H1 (cell line): ENCODE measurements at regions not wholly inside any gene's neighbourhood (a gene's known extent, or its start where the extent isn't known, plus 50 kb on each side); places are given as distances from the start of the nearest gene placed in this dataset.

Experiments
- CTCF ChIA-PET: fragments of 300-600 bp; sonication (Branson Sonifier 250); formaldehyde crosslinking; loops from one replicate; lab custom pipeline; 2021; ENCODE audit not compliant: partially characterized antibody; lab: Charles Lee
- POLR2A ChIA-PET: fragments of 300-600 bp; sonication (Branson Sonifier 250); formaldehyde crosslinking; loops from one replicate; lab custom pipeline; 2021; ENCODE audit warnings: inconsistent platforms; ENCODE audit not compliant: partially characterized antibody; lab: Charles Lee
- DNase-seq, 2 experiments: peaks; one replicate each; pipeline versions ENCODE4 v3.0.0 to v3.0.0-alpha.2; 2010 to 2022; ENCODE audit warnings: low spot score in 2 of 2, low read depth in 1 of 2, mixed read lengths in 1 of 2
- FAIRE-seq: peaks from 2 replicates; lab custom pipeline; 2011; peaks lifted over from hg19 to GRCh38; lab: Jason Lieb, UNC
- H2AFZ ChIP-seq: 2 replicates; pipeline ENCODE4 v1.8.1; 2012; ENCODE audit warnings: low read length, inconsistent platforms
- H2AK5ac ChIP-seq: 2 replicates; pipeline ENCODE4 v1.6.1; 2013; ENCODE audit warnings: low read depth, low read length
- H2BK120ac ChIP-seq: replicated peaks from 2 replicates; pipeline ENCODE3; 2013; ENCODE audit warnings: low read depth, low read length, inconsistent platforms
- H2BK12ac ChIP-seq: 2 replicates; pipeline ENCODE4 v1.6.1; 2013; ENCODE audit warnings: low read depth, low read length
- H2BK15ac ChIP-seq: 2 replicates; pipeline ENCODE4 v1.6.1; 2013; ENCODE audit warnings: low read length
- H2BK20ac ChIP-seq: 2 replicates; pipeline ENCODE4 v1.6.1; 2013; ENCODE audit warnings: low read length
- H2BK5ac ChIP-seq: 2 replicates; pipeline ENCODE4 v1.6.1; 2013; ENCODE audit warnings: low read depth, low read length
- H3K14ac ChIP-seq: 2 replicates; pipeline ENCODE4 v1.6.1; 2013; ENCODE audit warnings: inconsistent platforms; ENCODE audit not compliant: insufficient read length
- H3K18ac ChIP-seq: 2 replicates; pipeline ENCODE4 v1.6.1; 2013; ENCODE audit warnings: low read length; ENCODE audit errors: extremely low read depth
- H3K23ac ChIP-seq: 2 replicates; pipeline ENCODE4 v1.6.1; 2013; ENCODE audit warnings: inconsistent platforms; ENCODE audit not compliant: insufficient read length
- H3K23me2 ChIP-seq: 2 replicates; pipeline ENCODE4 v1.6.1; 2013; ENCODE audit warnings: low read depth, low read length
- H3K27ac ChIP-seq: 2 replicates; pipeline ENCODE4 v1.6.1; 2011; ENCODE audit warnings: low read depth, low read length, inconsistent platforms
- H3K27me3 ChIP-seq, 4 experiments: replicated peaks in 1 of 4; 1 replicate in 1 of 4; 2 replicates in 3 of 4; pipeline versions ENCODE4 v1.6.1 to v1.8.1; 2011 to 2013; ENCODE audit warnings: low read length in 3 of 4, mild to moderate bottlenecking in 3 of 4, inconsistent platforms in 2 of 4, mixed read lengths in 2 of 4, moderate library complexity in 1 of 4; ENCODE audit not compliant: control insufficient read depth in 3 of 4, insufficient read depth in 3 of 4; ENCODE audit errors: extremely low read depth in 1 of 4
- H3K36me3 ChIP-seq, 4 experiments: 2 replicates each; pipeline versions ENCODE4 v1.6.1 to v1.8.1; 2011 to 2013; ENCODE audit warnings: mild to moderate bottlenecking in 4 of 4, low read length in 3 of 4, moderate library complexity in 2 of 4, control low read depth in 1 of 4, inconsistent platforms in 1 of 4; ENCODE audit not compliant: insufficient read depth in 4 of 4, control insufficient read depth in 2 of 4
- H3K4ac ChIP-seq: replicated peaks from 2 replicates; pipeline ENCODE3; 2013; ENCODE audit warnings: low read length, low read depth, mixed read lengths, inconsistent platforms; ENCODE audit not compliant: insufficient read length
- H3K4me1 ChIP-seq, 4 experiments: replicated peaks in 1 of 4; 1 replicate in 1 of 4; 2 replicates in 3 of 4; pipeline versions ENCODE4 v1.6.1 to v1.8.1; 2011 to 2013; ENCODE audit warnings: low read length in 3 of 4, inconsistent platforms in 2 of 4, mixed read lengths in 1 of 4; ENCODE audit not compliant: insufficient read depth in 4 of 4, control insufficient read depth in 3 of 4
- H3K4me2 ChIP-seq, 2 experiments: 2 replicates each; pipeline versions ENCODE4 v1.6.1 to v1.8.1; 2011 to 2013; ENCODE audit warnings: low read depth in 2 of 2, low read length in 2 of 2, control low read depth in 1 of 2, inconsistent platforms in 1 of 2, mild to moderate bottlenecking in 1 of 2; ENCODE audit not compliant: insufficient read depth in 1 of 2
- H3K4me3 ChIP-seq, 4 experiments: fragments of 200-600, 300-600 bp in 1 of 4; sonication (generic), shearing (Covaris generic), sonication (Bioruptor Twin) in 1 of 4; 2 replicates each; pipeline versions ENCODE4 v1.5.1 to v1.8.1; 2011 to 2016; ENCODE audit warnings: low read length in 4 of 4, low read depth in 3 of 4, control low read depth in 2 of 4, inconsistent platforms in 2 of 4, mild to moderate bottlenecking in 2 of 4, mixed read lengths in 1 of 4, moderate library complexity in 1 of 4; ENCODE audit not compliant: insufficient read depth in 2 of 4; ENCODE audit errors: extremely low read depth in 1 of 4
- H3K56ac ChIP-seq: replicated peaks from 2 replicates; pipeline ENCODE3; 2013; ENCODE audit warnings: low read depth, mild to moderate bottlenecking, mixed read lengths, low read length, inconsistent platforms; ENCODE audit not compliant: insufficient read length
- H3K79me1 ChIP-seq: 2 replicates; pipeline ENCODE4 v1.6.1; 2013; ENCODE audit warnings: low read depth, low read length, control low read depth
- H3K79me2 ChIP-seq, 2 experiments: 2 replicates each; pipeline versions ENCODE4 v1.6.1 to v1.8.1; 2012 to 2013; ENCODE audit warnings: low read length in 2 of 2, mild to moderate bottlenecking in 2 of 2, inconsistent platforms in 1 of 2; ENCODE audit not compliant: insufficient read depth in 2 of 2, control insufficient read depth in 1 of 2
- H3K9ac ChIP-seq, 4 experiments: replicated peaks in 1 of 4; 1 replicate in 1 of 4; 2 replicates in 3 of 4; pipeline versions ENCODE4 v1.6.1 to v1.8.1; 2011 to 2013; ENCODE audit warnings: low read depth in 3 of 4, low read length in 3 of 4, control low read depth in 2 of 4, mild to moderate bottlenecking in 2 of 4, moderate library complexity in 2 of 4, inconsistent platforms in 1 of 4; ENCODE audit errors: extremely low read depth in 1 of 4
- H3K9me3 ChIP-seq, 2 experiments: 2 replicates each; pipeline versions ENCODE4 v1.6.1 to v1.8.1; 2012 to 2013; ENCODE audit warnings: mild to moderate bottlenecking in 2 of 2, moderate library complexity in 2 of 2, control low read depth in 1 of 2, inconsistent platforms in 1 of 2, low read depth in 1 of 2, low read length in 1 of 2, mixed read lengths in 1 of 2; ENCODE audit not compliant: insufficient read depth in 2 of 2
- H4K20me1 ChIP-seq, 2 experiments: replicated peaks in 1 of 2; 2 replicates each; pipeline versions ENCODE3 to v1.8.1; 2011 to 2013; ENCODE audit warnings: inconsistent platforms in 2 of 2, low read length in 2 of 2, mild to moderate bottlenecking in 1 of 2; ENCODE audit not compliant: insufficient read depth in 2 of 2, control insufficient read depth in 1 of 2
- H4K5ac ChIP-seq: 2 replicates; pipeline ENCODE4 v1.6.1; 2013; ENCODE audit warnings: low read length, low read depth, mixed read lengths, inconsistent platforms; ENCODE audit not compliant: insufficient read length
- H4K8ac ChIP-seq: 2 replicates; pipeline ENCODE4 v1.8.0; 2013; ENCODE audit warnings: mild to moderate bottlenecking, moderate library complexity, low read length, inconsistent platforms; ENCODE audit not compliant: insufficient read depth; ENCODE audit errors: extremely low read depth
- H4K91ac ChIP-seq: replicated peaks from 2 replicates; pipeline ENCODE3; 2013; ENCODE audit warnings: low read length, mixed read lengths, inconsistent platforms; ENCODE audit not compliant: insufficient read length
- ASH2L ChIP-seq: fragments of 200-600, 300-600 bp; sonication (generic); IDR thresholded peaks from one replicate; pipeline ENCODE4 v1.7.1; 2017; ENCODE audit warnings: low read length
- CHD1 ChIP-seq: IDR thresholded peaks from 2 replicates; pipeline ENCODE4 v1.6.1; 2012; ENCODE audit warnings: low read depth, low read length, improper control_type of control experiment
- EZH2 ChIP-seq: fragments of 200-600 bp; sonication (generic); IDR thresholded peaks from 2 replicates; pipeline ENCODE4 v1.7.1; 2012; ENCODE audit warnings: low read depth, mild to moderate bottlenecking, moderate library complexity, low read length, inconsistent platforms; ENCODE audit not compliant: severe bottlenecking
- FOSL1 ChIP-seq: IDR thresholded peaks from 2 replicates; pipeline ENCODE4 v1.6.1; 2011; ENCODE audit warnings: mild to moderate bottlenecking, low read depth, low read length, moderate library complexity; ENCODE audit not compliant: insufficient read depth
- GABPA ChIP-seq: IDR thresholded peaks from 2 replicates; pipeline ENCODE4 v1.6.1; 2011; ENCODE audit warnings: mild to moderate bottlenecking, low read length, moderate library complexity, borderline replicate concordance; ENCODE audit not compliant: insufficient read depth
- GTF2F1 ChIP-seq: IDR thresholded peaks from 2 replicates; pipeline ENCODE4 v1.6.1; 2012; ENCODE audit warnings: low read depth, low read length, improper control_type of control experiment, borderline replicate concordance
- KDM1A ChIP-seq: fragments of 200-600, 300-600 bp; sonication (generic); IDR thresholded peaks from 2 replicates; pipeline ENCODE4 v1.7.1; 2016; ENCODE audit warnings: mild to moderate bottlenecking, low read length, borderline replicate concordance
- NRF1 ChIP-seq: IDR thresholded peaks from 2 replicates; pipeline ENCODE4 v1.6.1; 2011; ENCODE audit warnings: mild to moderate bottlenecking, low read depth, low read length, improper control_type of control experiment
- PHF8 ChIP-seq: fragments of 200-600 bp; sonication (generic); conservative IDR thresholded peaks from 2 replicates; pipeline ENCODE4 v1.7.1; 2012; ENCODE audit warnings: low read depth, mild to moderate bottlenecking, inconsistent platforms, low read length, moderate library complexity
- POLR2A ChIP-seq, 2 experiments: IDR thresholded peaks; 1 replicate in 1 of 2; 2 replicates in 1 of 2; pipeline ENCODE4 v1.6.1; 2011; ENCODE audit warnings: low read depth in 2 of 2, low read length in 2 of 2, mild to moderate bottlenecking in 2 of 2; ENCODE audit errors: control extremely low read depth in 1 of 2
- RFX5 ChIP-seq: IDR thresholded peaks from 2 replicates; pipeline ENCODE4 v1.6.1; 2011; ENCODE audit warnings: low read depth, low read length, improper control_type of control experiment, borderline replicate concordance
- RXRA ChIP-seq: IDR thresholded peaks from 2 replicates; pipeline ENCODE4 v1.6.1; 2011; ENCODE audit warnings: low read depth, mild to moderate bottlenecking, low read length, moderate library complexity; ENCODE audit not compliant: insufficient read depth
- SP2 ChIP-seq: IDR thresholded peaks from 2 replicates; pipeline ENCODE4 v1.6.1; 2012; ENCODE audit warnings: mild to moderate bottlenecking, low read length, inconsistent platforms
- SUZ12 ChIP-seq: fragments of 200-600 bp; sonication (generic); IDR thresholded peaks from 2 replicates; pipeline ENCODE4 v1.6.1; 2012; ENCODE audit warnings: mild to moderate bottlenecking, inconsistent platforms, low read length, moderate library complexity, mixed read lengths
- TAF7 ChIP-seq: optimal IDR thresholded peaks from 2 replicates; pipeline ENCODE3; 2011; ENCODE audit warnings: low read depth, mild to moderate bottlenecking, inconsistent platforms, low read length, moderate library complexity, borderline replicate concordance
- TEAD4 ChIP-seq: IDR thresholded peaks from 2 replicates; pipeline ENCODE4 v1.6.1; 2012; ENCODE audit warnings: low read depth, low read length, inconsistent platforms, mixed read lengths
- WGBS, 2 experiments: shearing (Covaris generic) in 1 of 2; methylation state at CpG; one replicate each; pipeline versions ENCODE4 v1.1.6 to v1.1.7; 2013 to 2015; ENCODE audit warnings: low lambda C conversion rate in 2 of 2, mixed read lengths in 2 of 2, inconsistent platforms in 1 of 2, low coverage in 1 of 2, missing lambda C conversion rate in 1 of 2; ENCODE audit not compliant: insufficient replicate concordance in 2 of 2, insufficient coverage in 1 of 2, insufficient read length in 1 of 2; ENCODE audit errors: extremely low coverage in 1 of 2, missing lambda C conversion rate in 1 of 2; 5-methylcytosine and 5-hydroxymethylcytosine counted together

DNA sequence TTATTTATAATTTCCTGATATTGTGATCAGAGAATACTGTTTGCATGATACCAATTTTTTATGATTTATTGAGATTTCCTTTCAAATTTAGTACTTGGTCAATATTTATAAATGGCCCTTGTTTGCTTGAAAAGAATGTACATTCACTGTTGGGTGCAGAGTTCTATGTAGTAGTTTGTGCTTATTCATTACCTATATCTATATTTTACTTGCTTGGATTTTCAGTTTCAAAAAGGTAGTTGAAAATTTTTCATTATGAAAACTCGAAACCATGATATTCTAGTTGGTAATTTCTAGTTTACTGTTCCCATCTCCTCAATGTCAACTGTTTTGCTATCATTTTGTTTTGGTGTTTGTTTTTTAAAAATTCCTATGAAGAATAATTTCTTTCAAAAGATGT, 155.7 kb downstream of the AASDHPPT start:
- no peak overlapping the region for H4K5ac ChIP-seq
- H2AK5ac ChIP-seq: no peak overlapping the region
- H4K20me1 ChIP-seq: no peaks in the 10 kb centered on the region
- no peak overlapping the region for H3K9ac ChIP-seq
- no peak overlapping the region for H3K14ac ChIP-seq
- H4K8ac ChIP-seq: no peak overlapping the region
- no peaks in the 10 kb centered on the region for H3K23me2 ChIP-seq
- H3K79me1 ChIP-seq: no peaks in the 10 kb centered on the region
- no peaks in the 10 kb centered on the region for H3K27me3 ChIP-seq
- H3K18ac ChIP-seq: no peak overlapping the region
- FAIRE-seq (no peak), DNase-seq (no peak)
- no peaks in the 10 kb centered on the region for H3K36me3 ChIP-seq
- no peak overlapping the region for H2BK15ac ChIP-seq
- H3K9me3 ChIP-seq: no peaks in the 10 kb centered on the region
- H2BK5ac ChIP-seq: no peak overlapping the region
- H3K4me1 ChIP-seq: no peaks in the 10 kb centered on the region
- no peak overlapping the region for H3K4me3 ChIP-seq
- H3K4me2 ChIP-seq: no peak overlapping the region
- ChIA-PET POLR2A (no interaction called here), CTCF (interaction anchor here (1.3 kb wide), 1 partner anchor 8 kb away, joined by 3 read pairs; no protein-coding TSS in a partner anchor)
- no peak overlapping the region for H4K91ac ChIP-seq
- no peak overlapping the region for H3K27ac ChIP-seq
- H3K23ac ChIP-seq: no peak overlapping the region
- no peak overlapping the region for H2BK20ac ChIP-seq
- H3K79me2 ChIP-seq: no peaks in the 10 kb centered on the region
- no peak overlapping the region for H2BK12ac ChIP-seq
- H3K56ac ChIP-seq: no peak overlapping the region
- H2BK120ac ChIP-seq: no peak overlapping the region
- 84% methylated on average over 1 of the region's 1 CpG; no CpG with 5 or more reads in 1 of the 2 experiments for WGBS, 2 experiments
- H3K4ac ChIP-seq: no peak overlapping the region
- H2AFZ ChIP-seq: no peak overlapping the region
- TF ChIP-seq TAF7: no peak
- TF ChIP-seq SP2: no peak
- TF ChIP-seq TEAD4: no peak
- no peak for TF ChIP-seq KDM1A
- TF ChIP-seq POLR2A (IDR thresholded peaks at IDR 0.05; ENCODE audit: control extremely low read depth in 1 of 2, low read depth in 2 of 2, low read length in 2 of 2): no peak
- no peak for TF ChIP-seq EZH2
- no peak for TF ChIP-seq GABPA
- no peak for TF ChIP-seq CHD1
- TF ChIP-seq NRF1: no peak
- TF ChIP-seq GTF2F1: no peak
- TF ChIP-seq FOSL1: no peak
- TF ChIP-seq PHF8: no peak
- no peak for TF ChIP-seq ASH2L
- TF ChIP-seq SUZ12: no peak
- TF ChIP-seq RFX5: no peak
- TF ChIP-seq RXRA: no peak
